Fibroblast of lung (primary cell): ENCODE measurements at regions not wholly inside any gene's neighbourhood (a gene's known extent, or its start where the extent isn't known, plus 50 kb on each side); places are given as distances from the start of the nearest gene placed in this dataset.

ENCODE experiments used
- DNase-seq, 2 donors: peaks; one replicate each; pipeline versions ENCODE4 v3.0.0 to v3.0.0-alpha.2; 2010; ENCODE audit warnings: low read depth in 2 of 2
- H2AFZ ChIP-seq: 2 replicates; pipeline ENCODE4 v1.5.1; 2012; ENCODE audit warnings: low read length, control low read depth, inconsistent platforms
- H3K27ac ChIP-seq: 2 replicates; pipeline ENCODE4 v1.5.1; 2011; ENCODE audit warnings: low read length, control low read depth; ENCODE audit not compliant: insufficient read depth
- H3K27me3 ChIP-seq: 2 replicates; pipeline ENCODE4 v1.5.1; 2011; ENCODE audit warnings: mild to moderate bottlenecking, low read length; ENCODE audit not compliant: control insufficient read depth, insufficient read depth
- H3K36me3 ChIP-seq: 2 replicates; pipeline ENCODE4 v1.5.1; 2011; ENCODE audit warnings: low read length; ENCODE audit not compliant: control insufficient read depth, insufficient read depth
- H3K4me1 ChIP-seq: 2 replicates; pipeline ENCODE4 v1.5.1; 2011; ENCODE audit warnings: low read length; ENCODE audit not compliant: control insufficient read depth, insufficient read depth; ENCODE audit errors: extremely low read depth
- H3K4me2 ChIP-seq: 2 replicates; pipeline ENCODE4 v1.5.1; 2011; ENCODE audit warnings: low read length, control low read depth; ENCODE audit not compliant: insufficient read depth; ENCODE audit errors: extremely low read depth
- H3K4me3 ChIP-seq, 4 experiments: fragments of 200-600 bp in 1 of 4; sonication (generic) in 1 of 4; replicated peaks in 1 of 4; 2 replicates each; pipeline ENCODE4 v1.5.1; 2011 to 2016; ENCODE audit warnings: low read length in 4 of 4, low read depth in 3 of 4, mild to moderate bottlenecking in 3 of 4, control low read depth in 2 of 4, inconsistent platforms in 1 of 4, mixed read lengths in 1 of 4; ENCODE audit not compliant: insufficient read depth in 1 of 4; ENCODE audit errors: control extremely low read depth in 1 of 4
- H3K79me2 ChIP-seq: 2 replicates; pipeline ENCODE4 v1.5.1; 2012; ENCODE audit warnings: mild to moderate bottlenecking, low read length, inconsistent platforms; ENCODE audit not compliant: control insufficient read depth, insufficient read depth
- H3K9ac ChIP-seq: 2 replicates; pipeline ENCODE4 v1.5.1; 2011; ENCODE audit warnings: mild to moderate bottlenecking, low read length, control low read depth; ENCODE audit not compliant: insufficient read depth
- H3K9me3 ChIP-seq: 2 replicates; pipeline ENCODE4 v1.5.1; 2012; ENCODE audit warnings: low read depth, low read length; ENCODE audit not compliant: control insufficient read depth, insufficient read depth
- H4K20me1 ChIP-seq: 2 replicates; pipeline ENCODE4 v1.5.1; 2011; ENCODE audit warnings: low read length; ENCODE audit not compliant: control insufficient read depth, insufficient read depth; ENCODE audit errors: extremely low read depth
- EZH2 ChIP-seq: IDR thresholded peaks from 2 replicates; pipeline ENCODE4 v1.5.1; 2012; ENCODE audit warnings: low read length, control low read depth, mild to moderate bottlenecking; ENCODE audit errors: missing control alignments
- TF ChIP-seq, protein P1 (sequence below), 2 donors: IDR thresholded peaks in 1 of 2; conservative IDR thresholded peaks in 1 of 2; 1 replicate in 1 of 2; 2 replicates in 1 of 2; pipeline ENCODE4 v1.5.1; 2011 to 2012; ENCODE audit warnings: low read length in 2 of 2, control low read depth in 1 of 2, inconsistent platforms in 1 of 2, low read depth in 1 of 2, mild to moderate bottlenecking in 1 of 2

DNA sequence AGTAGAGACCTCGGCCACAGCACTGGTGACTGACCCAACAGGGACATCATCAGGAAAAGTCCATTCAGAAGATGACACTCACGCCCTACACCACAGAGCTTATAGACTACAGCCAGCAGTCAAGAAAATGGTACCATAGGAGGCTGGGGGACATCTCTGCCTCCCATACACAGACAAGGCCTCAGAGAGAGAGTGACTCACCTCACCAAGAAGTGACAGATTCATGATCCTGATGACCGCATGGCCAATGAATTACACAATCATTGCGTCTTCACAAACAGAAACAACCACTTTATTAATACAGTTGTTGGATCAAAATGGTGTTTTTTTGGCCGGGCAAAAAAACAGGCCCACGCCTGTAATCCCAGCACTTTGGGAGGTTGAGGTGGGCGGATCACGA is 260.8 kb upstream of the TSHZ3 start:
- Histone ChIP-seq H3K4me2 (no peak overlapping the region), H3K27me3 (no peaks in the 10 kb centered on the region), H3K36me3 (no peaks in the 10 kb centered on the region), H3K27ac (no peak overlapping the region), H4K20me1 (no peaks in the 10 kb centered on the region), H3K9ac (no peak overlapping the region), H2AFZ (no peak overlapping the region), H3K4me3 (no peak overlapping the region), H3K9me3 (no peaks in the 10 kb centered on the region), H3K79me2 (no peaks in the 10 kb centered on the region), H3K4me1 (no peaks in the 10 kb centered on the region)
- no peak for TF ChIP-seq EZH2
- TF ChIP-seq, protein P1, sequence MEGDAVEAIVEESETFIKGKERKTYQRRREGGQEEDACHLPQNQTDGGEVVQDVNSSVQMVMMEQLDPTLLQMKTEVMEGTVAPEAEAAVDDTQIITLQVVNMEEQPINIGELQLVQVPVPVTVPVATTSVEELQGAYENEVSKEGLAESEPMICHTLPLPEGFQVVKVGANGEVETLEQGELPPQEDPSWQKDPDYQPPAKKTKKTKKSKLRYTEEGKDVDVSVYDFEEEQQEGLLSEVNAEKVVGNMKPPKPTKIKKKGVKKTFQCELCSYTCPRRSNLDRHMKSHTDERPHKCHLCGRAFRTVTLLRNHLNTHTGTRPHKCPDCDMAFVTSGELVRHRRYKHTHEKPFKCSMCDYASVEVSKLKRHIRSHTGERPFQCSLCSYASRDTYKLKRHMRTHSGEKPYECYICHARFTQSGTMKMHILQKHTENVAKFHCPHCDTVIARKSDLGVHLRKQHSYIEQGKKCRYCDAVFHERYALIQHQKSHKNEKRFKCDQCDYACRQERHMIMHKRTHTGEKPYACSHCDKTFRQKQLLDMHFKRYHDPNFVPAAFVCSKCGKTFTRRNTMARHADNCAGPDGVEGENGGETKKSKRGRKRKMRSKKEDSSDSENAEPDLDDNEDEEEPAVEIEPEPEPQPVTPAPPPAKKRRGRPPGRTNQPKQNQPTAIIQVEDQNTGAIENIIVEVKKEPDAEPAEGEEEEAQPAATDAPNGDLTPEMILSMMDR (conservative IDR thresholded peaks at IDR 0.05 in 1 of 2, IDR thresholded peaks at IDR 0.05 in 1 of 2; ENCODE audit: low read depth in 1 of 2, low read length in 2 of 2) = no peak
- no peak for DNase-seq

DNA sequence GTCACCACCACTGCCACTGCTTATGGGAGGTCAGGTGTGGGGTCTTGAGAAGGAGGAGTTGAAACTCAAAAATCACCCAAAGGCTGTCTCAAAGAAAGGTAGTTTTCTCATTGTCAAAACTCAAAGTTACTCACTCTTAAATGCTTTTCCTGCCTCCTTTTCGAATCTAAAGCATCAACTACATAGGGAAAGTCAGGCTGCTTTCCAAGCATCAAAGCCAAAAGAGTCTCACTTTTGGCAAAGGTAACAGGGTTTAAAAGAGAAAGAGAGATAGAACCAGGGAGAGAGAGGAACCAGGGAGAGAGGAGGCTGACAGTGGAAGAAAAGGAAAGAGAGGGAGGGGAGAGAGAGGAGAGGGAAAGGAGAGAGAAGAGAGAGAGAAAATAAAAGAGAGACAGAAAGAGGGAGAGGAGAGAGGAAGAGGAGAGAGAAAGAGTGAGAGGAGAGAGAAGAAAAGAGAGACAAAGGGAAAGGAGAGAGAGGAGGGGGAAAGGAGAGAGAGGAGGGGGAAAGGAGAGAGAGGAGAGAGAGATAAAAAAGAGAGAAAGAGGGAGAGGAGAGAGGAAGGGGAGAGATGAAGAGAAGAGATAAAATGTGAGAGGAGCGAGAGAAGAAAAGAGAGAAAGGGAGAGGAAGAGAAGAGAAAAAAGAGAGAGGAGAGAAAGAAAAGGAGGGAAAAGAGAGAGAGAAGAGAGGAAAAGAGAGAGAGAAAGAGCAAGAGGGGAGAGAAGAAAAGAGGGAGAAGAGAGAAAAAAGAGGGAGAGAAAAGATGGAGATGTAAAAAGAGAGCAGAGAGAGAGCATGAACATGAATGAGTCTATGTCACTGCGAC is 262.0 kb upstream of the TSHZ3 start:
- Histone ChIP-seq H3K4me1 (no peaks in the 10 kb centered on the region), H4K20me1 (no peaks in the 10 kb centered on the region), H3K79me2 (no peaks in the 10 kb centered on the region), H3K36me3 (no peaks in the 10 kb centered on the region), H3K27me3 (no peaks in the 10 kb centered on the region), H2AFZ (no peak overlapping the region), H3K27ac (no peak overlapping the region), H3K9ac (no peak overlapping the region), H3K4me3 (no peak overlapping the region), H3K9me3 (no peaks in the 10 kb centered on the region), H3K4me2 (no peak overlapping the region)
- no peak for DNase-seq
- TF ChIP-seq EZH2 = no peak
- TF ChIP-seq, protein P1 (conservative IDR thresholded peaks at IDR 0.05 in 1 of 2, IDR thresholded peaks at IDR 0.05 in 1 of 2; ENCODE audit: low read depth in 1 of 2, low read length in 2 of 2) = no peak

DNA sequence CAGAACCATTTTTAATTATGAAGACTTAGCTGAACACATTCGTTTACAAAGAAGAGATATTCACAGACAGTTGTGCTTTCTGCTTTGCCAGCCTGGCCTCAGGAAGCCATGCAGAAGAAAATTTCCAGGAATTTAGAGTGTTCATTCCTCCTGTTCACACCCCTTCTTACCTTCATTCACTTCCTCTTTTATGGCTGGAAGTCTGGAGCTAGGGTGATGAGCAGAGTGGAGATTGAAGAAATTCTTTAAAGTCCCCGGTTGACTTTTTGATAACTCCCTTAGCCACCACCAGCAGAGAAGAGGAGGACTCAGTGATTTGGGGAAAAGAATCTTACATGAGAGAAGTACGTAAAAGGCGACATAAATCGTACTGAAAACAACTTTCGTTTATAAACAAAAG is 263.6 kb upstream of the TSHZ3 start:
- Histone ChIP-seq H3K4me3 (no peak overlapping the region), H3K4me2 (no peak overlapping the region), H3K27me3 (no peaks in the 10 kb centered on the region), H3K9me3 (no peaks in the 10 kb centered on the region), H3K79me2 (no peaks in the 10 kb centered on the region), H2AFZ (no peak overlapping the region), H4K20me1 (no peaks in the 10 kb centered on the region), H3K9ac (no peak overlapping the region), H3K36me3 (no peaks in the 10 kb centered on the region), H3K4me1 (no peaks in the 10 kb centered on the region), H3K27ac (no peak overlapping the region)
- TF ChIP-seq, protein P1 (conservative IDR thresholded peaks at IDR 0.05 in 1 of 2, IDR thresholded peaks at IDR 0.05 in 1 of 2; ENCODE audit: low read depth in 1 of 2, low read length in 2 of 2) = no peak
- no peak for TF ChIP-seq EZH2
- DNase-seq = no peak
